IMR-90 (cell line): ENCODE measurements at regions not wholly inside any gene's neighbourhood (a gene's known extent, or its start where the extent isn't known, plus 50 kb on each side); places are given as distances from the start of the nearest gene placed in this dataset.

ENCODE experiments used
- ATAC-seq: fragments of 200-7000 bp; cut with Tn5 transposase; 2 replicates; pipeline ENCODE4 v1.9.1; 2020; ENCODE audit warnings: low read depth, mild to moderate bottlenecking, moderate library complexity
- BruUV-seq: library from RNA; stranded (reverse); fragments of 400-500 nt; replicated peaks from 2 replicates; lab custom pipeline; 2021; lab: Mats Ljungman, UMichigan
- CTCF ChIA-PET: fragments of 300-600 bp; formaldehyde crosslinking; extraction: SDS; loops from one replicate; lab custom pipeline; 2021; ENCODE audit warnings: antibody characterized with exemption; lab: Yijun Ruan, JAX
- POLR2A ChIA-PET: fragments of 300-600 bp; sonication (Branson Sonifier 250); formaldehyde crosslinking; loops from one replicate; lab custom pipeline; 2022; ENCODE audit warnings: antibody characterized with exemption; ENCODE audit not compliant: unreplicated experiment; lab: Charles Lee
- DNase-seq: peaks from one replicate; pipeline ENCODE4 v3.0.0; 2013
- H2AFZ ChIP-seq: replicated peaks from 2 replicates; pipeline ENCODE3; 2013; ENCODE audit warnings: low read length, mild to moderate bottlenecking; ENCODE audit not compliant: poor library complexity
- H2AK5ac ChIP-seq: 2 replicates; pipeline ENCODE4 v1.6.1; 2013; ENCODE audit warnings: low read depth, low read length, inconsistent platforms
- H2AK9ac ChIP-seq: replicated peaks from 2 replicates; pipeline ENCODE3; 2013; ENCODE audit warnings: mild to moderate bottlenecking, low read depth, low read length, moderate library complexity; ENCODE audit not compliant: poor library complexity
- H2BK120ac ChIP-seq: 2 replicates; pipeline ENCODE4 v1.6.1; 2013; ENCODE audit warnings: low read depth, low read length, inconsistent platforms
- H2BK15ac ChIP-seq: 3 replicates; pipeline ENCODE4 v1.6.1; 2013; ENCODE audit warnings: low read depth, low read length, inconsistent platforms
- H2BK20ac ChIP-seq: 2 replicates; pipeline ENCODE4 v1.6.1; 2013; ENCODE audit warnings: low read depth, mild to moderate bottlenecking, inconsistent platforms, low read length, moderate library complexity
- H2BK5ac ChIP-seq: 2 replicates; pipeline ENCODE4 v1.6.1; 2013; ENCODE audit warnings: mild to moderate bottlenecking, low read depth, low read length, inconsistent platforms; ENCODE audit not compliant: poor library complexity, severe bottlenecking
- H3K14ac ChIP-seq: replicated peaks from 2 replicates; pipeline ENCODE4 v1.6.1; 2013; ENCODE audit warnings: low read depth, low read length, inconsistent platforms
- H3K18ac ChIP-seq: 2 replicates; pipeline ENCODE4 v1.6.1; 2013; ENCODE audit warnings: low read depth, low read length, control low read depth
- H3K23ac ChIP-seq: 2 replicates; pipeline ENCODE4 v1.6.1; 2013; ENCODE audit warnings: low read depth, low read length, inconsistent platforms
- H3K27ac ChIP-seq: 2 replicates; pipeline ENCODE4 v1.5.1; 2013; ENCODE audit warnings: mild to moderate bottlenecking, control low read depth, low read length; ENCODE audit not compliant: insufficient read depth
- H3K27me3 ChIP-seq: 2 replicates; pipeline ENCODE4 v1.6.1; 2013; ENCODE audit warnings: low read length; ENCODE audit not compliant: control insufficient read depth, insufficient read depth
- H3K36me3 ChIP-seq: 2 replicates; pipeline ENCODE4 v1.6.1; 2013; ENCODE audit warnings: low read length, mixed read lengths; ENCODE audit not compliant: control insufficient read depth, insufficient read depth
- H3K4ac ChIP-seq: 2 replicates; pipeline ENCODE4 v1.6.1; 2013; ENCODE audit warnings: low read depth, low read length, inconsistent platforms
- H3K4me1 ChIP-seq: 2 replicates; pipeline ENCODE4 v1.6.1; 2013; ENCODE audit warnings: low read length, mixed read lengths; ENCODE audit not compliant: control insufficient read depth, insufficient read depth
- H3K4me2 ChIP-seq: 2 replicates; pipeline ENCODE4 v1.6.1; 2013; ENCODE audit warnings: low read depth, mild to moderate bottlenecking, control low read depth, low read length, moderate library complexity
- H3K4me3 ChIP-seq: 2 replicates; pipeline ENCODE4 v1.5.1; 2013; ENCODE audit warnings: low read depth, mild to moderate bottlenecking, control low read depth, low read length, moderate library complexity; ENCODE audit not compliant: insufficient read depth
- H3K56ac ChIP-seq: 2 replicates; pipeline ENCODE4 v1.6.1; 2013; ENCODE audit warnings: low read length, inconsistent platforms; ENCODE audit not compliant: insufficient read depth; ENCODE audit errors: extremely low read depth
- H3K79me1 ChIP-seq, 2 experiments: 2 replicates each; pipeline ENCODE4 v1.6.1; 2013; ENCODE audit warnings: low read length in 2 of 2, inconsistent platforms in 1 of 2, low read depth in 1 of 2
- H3K9ac ChIP-seq: 2 replicates; pipeline ENCODE4 v1.6.1; 2013; ENCODE audit warnings: low read depth, low read length, control low read depth
- H3K9me1 ChIP-seq: 2 replicates; pipeline ENCODE4 v1.6.1; 2013; ENCODE audit warnings: low read length, inconsistent platforms; ENCODE audit not compliant: insufficient read depth
- H3K9me3 ChIP-seq: 2 replicates; pipeline ENCODE4 v1.6.1; 2013; ENCODE audit warnings: low read length; ENCODE audit not compliant: control insufficient read depth, insufficient read depth
- H4K20me1 ChIP-seq: 2 replicates; pipeline ENCODE4 v1.6.1; 2013; ENCODE audit warnings: low read length, inconsistent platforms; ENCODE audit not compliant: insufficient read depth
- H4K5ac ChIP-seq: 2 replicates; pipeline ENCODE4 v1.6.1; 2013; ENCODE audit warnings: mild to moderate bottlenecking, low read depth, low read length, control low read depth
- H4K8ac ChIP-seq, 2 experiments: 2 replicates each; pipeline ENCODE4 v1.6.1; 2013; ENCODE audit warnings: low read depth in 2 of 2, low read length in 2 of 2, control low read depth in 1 of 2, inconsistent platforms in 1 of 2
- H4K91ac ChIP-seq: 2 replicates; pipeline ENCODE4 v1.6.1; 2013; ENCODE audit warnings: low read depth, low read length, inconsistent platforms; ENCODE audit not compliant: insufficient read depth
- CEBPB ChIP-seq: IDR thresholded peaks from 2 replicates; pipeline ENCODE4 v1.6.1; 2012; ENCODE audit warnings: low read depth, low read length, improper control_type of control experiment
- CHD1 ChIP-seq: IDR thresholded peaks from 2 replicates; pipeline ENCODE4 v1.6.1; 2012; ENCODE audit warnings: low read depth, low read length, improper control_type of control experiment
- FOS ChIP-seq: fragments of 150-350 bp; IDR thresholded peaks from 2 replicates; pipeline ENCODE4 v1.6.1; 2016; ENCODE audit warnings: low read depth, low read length
- WGBS, 2 experiments: methylation state at CpG; one replicate each; pipeline versions ENCODE4 v1.1.5 to v1.1.7; 2013; ENCODE audit warnings: missing lambda C conversion rate in 2 of 2; ENCODE audit not compliant: insufficient read length in 1 of 2; ENCODE audit errors: extremely low coverage in 2 of 2; 5-methylcytosine and 5-hydroxymethylcytosine counted together
- dilution Hi-C: fragments of 300-500 bp; cut with HindIII; formaldehyde crosslinking; loops from one replicate; pipeline ENCODE4 v1.14.3; 2018; ENCODE audit warnings: low sequenced_read_pairs; ENCODE audit not compliant: unreplicated experiment
- in situ Hi-C: fragments of 300-500 bp; cut with MboI; formaldehyde crosslinking; loops from 3 replicates; pipeline ENCODE4 v1.14.3; 2019; ENCODE audit warnings: low sequenced_read_pairs, inconsistent platforms, mixed read lengths
- intact Hi-C: fragments of 100-400 bp; cut with micrococcal nuclease; formaldehyde crosslinking; loops from 2 replicates; pipeline ENCODE4 v1.10.0; 2022
- TF ChIP-seq, protein P1 (sequence below): conservative IDR thresholded peaks from 2 replicates; pipeline ENCODE4 v1.5.1; 2012; ENCODE audit warnings: mild to moderate bottlenecking, low read depth, low read length, improper control_type of control experiment
- TF ChIP-seq, protein P2 (sequence below): fragments of 150-350 bp; IDR thresholded peaks from 2 replicates; pipeline ENCODE4 v1.6.1; 2016; ENCODE audit warnings: low read depth, mild to moderate bottlenecking, low read length, moderate library complexity, borderline replicate concordance

DNA sequence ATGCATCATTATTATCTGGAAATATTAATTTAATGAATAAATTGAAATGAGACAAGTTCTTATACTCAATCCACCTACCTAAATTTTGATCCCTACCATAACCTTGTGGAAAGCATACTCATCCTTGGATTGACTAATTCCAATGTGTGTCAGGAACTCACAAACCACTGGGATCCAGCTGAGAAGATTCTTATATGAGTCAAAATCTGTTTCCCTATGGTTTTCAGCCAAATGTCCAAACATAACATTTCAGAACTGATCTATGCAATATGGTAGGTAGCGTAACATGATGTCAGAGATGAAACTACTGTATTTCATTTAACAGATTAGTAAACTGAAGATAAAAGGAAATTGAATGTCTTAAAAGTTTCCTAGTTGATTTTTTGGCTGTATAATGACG, 250.0 kb downstream of the PLOD2 start:
- no CpG with 5 or more reads among the region's 2 CpGs for WGBS, 2 experiments
- H2BK15ac ChIP-seq: no peak overlapping the region
- DNase-seq (no peak), ATAC-seq (no peak)
- H3K23ac ChIP-seq: no peak overlapping the region
- no peak overlapping the region for H2AK5ac ChIP-seq
- no peak overlapping the region for H2BK120ac ChIP-seq
- H3K27me3 ChIP-seq: no peaks in the 10 kb centered on the region
- H4K20me1 ChIP-seq: no peaks in the 10 kb centered on the region
- no peaks in the 10 kb centered on the region for H3K9me1 ChIP-seq
- dilution Hi-C loops: no loop called here
- H2BK5ac ChIP-seq: no peak overlapping the region
- H4K91ac ChIP-seq: no peak overlapping the region
- H3K79me1 ChIP-seq: no peaks in the 10 kb centered on the region
- H3K9me3 ChIP-seq: no peaks in the 10 kb centered on the region; the same call in 1 of the 2 replicates
- no peak overlapping the region for H3K4ac ChIP-seq
- in situ Hi-C loops: no loop called here
- POLR2A ChIA-PET: no interaction called here
- H3K14ac ChIP-seq: no peak overlapping the region
- H3K18ac ChIP-seq: no peak overlapping the region
- H3K4me3 ChIP-seq: no peak overlapping the region
- intact Hi-C loops: no loop called here
- no peak overlapping the region for H2AK9ac ChIP-seq
- H3K9ac ChIP-seq: no peak overlapping the region
- no peak overlapping the region for H2AFZ ChIP-seq
- H2BK20ac ChIP-seq: no peak overlapping the region
- H3K36me3 ChIP-seq: no peaks in the 10 kb centered on the region
- no peak overlapping the region for H3K4me2 ChIP-seq
- H3K27ac ChIP-seq: no peak overlapping the region
- no peak overlapping the region for H4K8ac ChIP-seq
- no peak overlapping the region for H4K5ac ChIP-seq
- TF ChIP-seq, protein P1, sequence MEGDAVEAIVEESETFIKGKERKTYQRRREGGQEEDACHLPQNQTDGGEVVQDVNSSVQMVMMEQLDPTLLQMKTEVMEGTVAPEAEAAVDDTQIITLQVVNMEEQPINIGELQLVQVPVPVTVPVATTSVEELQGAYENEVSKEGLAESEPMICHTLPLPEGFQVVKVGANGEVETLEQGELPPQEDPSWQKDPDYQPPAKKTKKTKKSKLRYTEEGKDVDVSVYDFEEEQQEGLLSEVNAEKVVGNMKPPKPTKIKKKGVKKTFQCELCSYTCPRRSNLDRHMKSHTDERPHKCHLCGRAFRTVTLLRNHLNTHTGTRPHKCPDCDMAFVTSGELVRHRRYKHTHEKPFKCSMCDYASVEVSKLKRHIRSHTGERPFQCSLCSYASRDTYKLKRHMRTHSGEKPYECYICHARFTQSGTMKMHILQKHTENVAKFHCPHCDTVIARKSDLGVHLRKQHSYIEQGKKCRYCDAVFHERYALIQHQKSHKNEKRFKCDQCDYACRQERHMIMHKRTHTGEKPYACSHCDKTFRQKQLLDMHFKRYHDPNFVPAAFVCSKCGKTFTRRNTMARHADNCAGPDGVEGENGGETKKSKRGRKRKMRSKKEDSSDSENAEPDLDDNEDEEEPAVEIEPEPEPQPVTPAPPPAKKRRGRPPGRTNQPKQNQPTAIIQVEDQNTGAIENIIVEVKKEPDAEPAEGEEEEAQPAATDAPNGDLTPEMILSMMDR: no peak
- no peak for TF ChIP-seq CHD1
- TF ChIP-seq, protein P2, sequence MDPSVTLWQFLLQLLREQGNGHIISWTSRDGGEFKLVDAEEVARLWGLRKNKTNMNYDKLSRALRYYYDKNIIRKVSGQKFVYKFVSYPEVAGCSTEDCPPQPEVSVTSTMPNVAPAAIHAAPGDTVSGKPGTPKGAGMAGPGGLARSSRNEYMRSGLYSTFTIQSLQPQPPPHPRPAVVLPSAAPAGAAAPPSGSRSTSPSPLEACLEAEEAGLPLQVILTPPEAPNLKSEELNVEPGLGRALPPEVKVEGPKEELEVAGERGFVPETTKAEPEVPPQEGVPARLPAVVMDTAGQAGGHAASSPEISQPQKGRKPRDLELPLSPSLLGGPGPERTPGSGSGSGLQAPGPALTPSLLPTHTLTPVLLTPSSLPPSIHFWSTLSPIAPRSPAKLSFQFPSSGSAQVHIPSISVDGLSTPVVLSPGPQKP: no peak
- no peak for TF ChIP-seq FOS
- no peak for TF ChIP-seq CEBPB
- no peak overlapping the region for H3K56ac ChIP-seq
- CTCF ChIA-PET: no interaction called here
- BruUV-seq: no TSS peak
- no peaks in the 10 kb centered on the region for H3K4me1 ChIP-seq
